ENCODE measurements at regions not wholly inside any gene's neighbourhood (a gene's known extent, or its start where the extent isn't known, plus 50 kb on each side); places are given as distances from the start of the nearest gene placed in this dataset.

GRCh38 chr6:158259136-158259535 is 53.1 kb upstream of the TULP4 start:
- POLR2A ChIA-PET: interaction anchor here (0.6 kb wide), 1 partner anchor 17 kb away, joined by 3 read pairs; no protein-coding TSS in a partner anchor
- intact Hi-C loops (cut with micrococcal nuclease): no loop called here
- no peak overlapping the region for H3K4me2 ChIP-seq (replicated peaks; ENCODE audit: low read depth, low read length, poor library complexity, severe bottlenecking)

GRCh38 chr6:158259845-158260244 is 52.4 kb upstream of the TULP4 start:
- no peak overlapping the region for H3K27ac Mint-ChIP-seq
- H2AFZ ChIP-seq (ENCODE audit: insufficient read depth, low read depth, low read length, poor library complexity, severe bottlenecking): no peak overlapping the region
- no peaks in the 10 kb centered on the region for H3K9me3 Mint-ChIP-seq (ENCODE audit: insufficient read depth)
- H3K4me1 ChIP-seq (ENCODE audit: control insufficient read depth in 2 of 2, insufficient read depth in 2 of 2, low read length in 2 of 2): peaks cover 4 to 6% of the 10 kb centered on the region in 2 donors
- H3K36me3 ChIP-seq (replicated peaks in 1 of 2; ENCODE audit: control extremely low read depth in 1 of 2, control insufficient read depth in 1 of 2, extremely low read depth in 1 of 2, insufficient read depth in 2 of 2, low read length in 1 of 2): peaks cover 0 to 9% of the 10 kb centered on the region in 2 experiments
- H3K27me3 Mint-ChIP-seq: no peaks in the 10 kb centered on the region
- no peak overlapping the region for H3K9ac ChIP-seq (ENCODE audit: low read length)
- no peak for ATAC-seq (ENCODE audit: low read depth)
- no peak overlapping the region for H3K4me3 ChIP-seq (ENCODE audit: control extremely low read depth in 1 of 5, extremely low read depth in 1 of 5, insufficient read depth in 1 of 5, low read depth in 2 of 5, low read length in 4 of 5)
- no peak overlapping the region for H3K4me2 ChIP-seq (replicated peaks; ENCODE audit: low read depth, low read length, poor library complexity, severe bottlenecking)
- H3K9me3 ChIP-seq (ENCODE audit: control extremely low read depth in 1 of 3, control insufficient read depth in 2 of 3, insufficient read depth in 1 of 3, low read length in 2 of 3): no peaks in the 10 kb centered on the region
- WGBS (ENCODE audit: insufficient coverage): 100% methylated on average over 3 of the region's 3 CpGs
- CTCF ChIA-PET: interaction anchor here (1.7 kb wide), 1 partner anchor 39 kb away, joined by 7 read pairs; no protein-coding TSS in a partner anchor
- H4K20me1 ChIP-seq (ENCODE audit: control insufficient read depth, insufficient read depth, low read length, poor library complexity, severe bottlenecking): peaks cover 44% of the 10 kb centered on the region
- DNase-seq: no peak
- no peak for TF ChIP-seq CTCF (IDR thresholded peaks at IDR 0.05)
- no peak for TF ChIP-seq EZH2 (IDR thresholded peaks at IDR 0.05; ENCODE audit: borderline replicate concordance, insufficient read depth, low read depth, low read length, poor library complexity, severe bottlenecking)
- peaks cover 65% of the 10 kb centered on the region for H3K79me2 ChIP-seq (ENCODE audit: control insufficient read depth, insufficient read depth, low read length)
- H3K27me3 ChIP-seq (replicated peaks in 1 of 4; ENCODE audit: control extremely low read depth in 1 of 4, control insufficient read depth in 3 of 4, insufficient read depth in 4 of 4, low read length in 3 of 4): no peaks in the 10 kb centered on the region
- POLR2A ChIA-PET: interaction anchor here (0.6 kb wide), 2 partner anchors 11 to 16 kb away, joined by 3 to 4 read pairs; no protein-coding TSS in a partner anchor
- no peak overlapping the region for H3K4me3 Mint-ChIP-seq
- peaks cover 25% of the 10 kb centered on the region for H3K4me1 Mint-ChIP-seq
- no peak overlapping the region for H3K27ac ChIP-seq (ENCODE audit: low read length in 2 of 2)
- intact Hi-C loops (cut with micrococcal nuclease): no loop called here

More at GRCh38 chr6:158259136-158259535, 53.1 kb upstream of the TULP4 start:
- ATAC-seq (ENCODE audit: low read depth): no peak
- Mint-ChIP-seq H3K27ac (no peak overlapping the region), H3K9me3 (ENCODE audit: insufficient read depth) (no peaks in the 10 kb centered on the region), H3K4me3 (no peak overlapping the region), H3K27me3 (no peaks in the 10 kb centered on the region), H3K4me1 (peaks cover 25% of the 10 kb centered on the region)
- CTCF ChIA-PET: interaction anchor here (1.1 to 1.7 kb wide), 2 partner anchors 14 to 38 kb away, joined by 4 to 7 read pairs; no protein-coding TSS in a partner anchor
- Histone ChIP-seq H3K4me3 (ENCODE audit: control extremely low read depth in 1 of 5, extremely low read depth in 1 of 5, insufficient read depth in 1 of 5, low read depth in 2 of 5, low read length in 4 of 5) (no peak overlapping the region), H3K27ac (ENCODE audit: low read length in 2 of 2) (no peak overlapping the region), H3K4me1 (ENCODE audit: control insufficient read depth in 2 of 2, insufficient read depth in 2 of 2, low read length in 2 of 2) (peaks cover 4 to 6% of the 10 kb centered on the region in 2 donors), H2AFZ (ENCODE audit: insufficient read depth, low read depth, low read length, poor library complexity, severe bottlenecking) (no peak overlapping the region), H3K9me3 (ENCODE audit: control extremely low read depth in 1 of 3, control insufficient read depth in 2 of 3, insufficient read depth in 1 of 3, low read length in 2 of 3) (no peaks in the 10 kb centered on the region), H3K79me2 (ENCODE audit: control insufficient read depth, insufficient read depth, low read length) (peaks cover 72% of the 10 kb centered on the region), H3K36me3 (replicated peaks in 1 of 2; ENCODE audit: control extremely low read depth in 1 of 2, control insufficient read depth in 1 of 2, extremely low read depth in 1 of 2, insufficient read depth in 2 of 2, low read length in 1 of 2) (peaks cover 0 to 9% of the 10 kb centered on the region in 2 experiments), H3K27me3 (replicated peaks in 1 of 4; ENCODE audit: control extremely low read depth in 1 of 4, control insufficient read depth in 3 of 4, insufficient read depth in 4 of 4, low read length in 3 of 4) (no peaks in the 10 kb centered on the region), H3K9ac (ENCODE audit: low read length) (no peak overlapping the region), H4K20me1 (ENCODE audit: control insufficient read depth, insufficient read depth, low read length, poor library complexity, severe bottlenecking) (peaks cover 44% of the 10 kb centered on the region)
- 92% methylated on average over 2 of the region's 4 CpGs for WGBS (ENCODE audit: insufficient coverage)
- TF ChIP-seq CTCF (IDR thresholded peaks at IDR 0.05): no peak
- no peak for TF ChIP-seq EZH2 (IDR thresholded peaks at IDR 0.05; ENCODE audit: borderline replicate concordance, insufficient read depth, low read depth, low read length, poor library complexity, severe bottlenecking)
- DNase-seq: no peak

Measured in B cell (primary cell).